K562 (cell line): ENCODE measurements at regions not wholly inside any gene's neighbourhood (a gene's known extent, or its start where the extent isn't known, plus 50 kb on each side); places are given as distances from the start of the nearest gene placed in this dataset.

ENCODE experiments used
- HCFC1 ChIP-seq: IDR thresholded peaks from 2 replicates; pipeline ENCODE4 v1.6.1; 2012; ENCODE audit warnings: low read depth, low read length, improper control_type of control experiment
- POLR2AphosphoS2 ChIP-seq: IDR thresholded peaks from 2 replicates; pipeline ENCODE4 v1.6.1; 2012; ENCODE audit warnings: low read length, improper control_type of control experiment
- RBFOX2 ChIP-seq: fragments of 200-400 bp; formaldehyde crosslinking; IDR thresholded peaks from 2 replicates; pipeline ENCODE4 v1.6.1; 2017; ENCODE audit warnings: low read depth, mild to moderate bottlenecking, low read length, moderate library complexity
- RREB1 ChIP-seq: fragments of 250-450 bp; sonication (Bioruptor Pico); IDR thresholded peaks from 2 replicates; pipeline ENCODE4 v1.4.0; 2020
- SPI1 ChIP-seq: IDR thresholded peaks from 2 replicates; pipeline ENCODE4 v1.6.1; 2011; ENCODE audit warnings: low read depth, low read length, control low read depth, borderline replicate concordance
- TF ChIP-seq, protein P1 (sequence below), 2 experiments: fragments of 450-650 bp in 1 of 2; sonication (generic) in 1 of 2; formaldehyde crosslinking in 1 of 2; IDR thresholded peaks; 2 replicates each; pipeline versions ENCODE4 v1.7.1 to v1.9.0; 2016 to 2022; ENCODE audit warnings: inconsistent platforms in 1 of 2, mild to moderate bottlenecking in 1 of 2, missing genetic modification reagents in 1 of 2
- TF ChIP-seq, protein P2 (sequence below): fragments of 450-650 bp; formaldehyde crosslinking; IDR thresholded peaks from 2 replicates; pipeline ENCODE4 v1.4.0; 2020; ENCODE audit warnings: mild to moderate bottlenecking, moderate library complexity
- TF ChIP-seq, protein P3 (sequence below): fragments of 450-650 bp; IDR thresholded peaks from 2 replicates; pipeline ENCODE4 v1.6.1; 2016; ENCODE audit warnings: antibody characterized with exemption

DNA sequence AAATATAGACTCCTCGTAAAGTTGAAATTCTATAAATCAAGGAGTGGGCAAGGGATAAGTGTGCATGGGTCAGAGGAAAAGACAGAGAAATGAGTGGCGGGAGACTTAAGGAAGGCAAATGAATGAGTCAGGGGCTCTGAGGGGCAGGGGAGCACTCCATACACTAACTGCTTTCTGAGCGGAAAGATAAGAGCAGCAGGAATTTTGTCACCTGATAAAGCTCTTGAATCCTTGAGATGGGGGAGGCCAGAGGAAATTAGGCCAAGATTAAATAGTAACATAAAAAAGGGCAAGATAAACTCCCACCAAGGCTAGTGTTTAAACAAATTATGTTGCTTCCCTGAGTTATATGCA is 191.0 kb upstream of the S1PR3 start (continued):
- TF ChIP-seq, protein P1, sequence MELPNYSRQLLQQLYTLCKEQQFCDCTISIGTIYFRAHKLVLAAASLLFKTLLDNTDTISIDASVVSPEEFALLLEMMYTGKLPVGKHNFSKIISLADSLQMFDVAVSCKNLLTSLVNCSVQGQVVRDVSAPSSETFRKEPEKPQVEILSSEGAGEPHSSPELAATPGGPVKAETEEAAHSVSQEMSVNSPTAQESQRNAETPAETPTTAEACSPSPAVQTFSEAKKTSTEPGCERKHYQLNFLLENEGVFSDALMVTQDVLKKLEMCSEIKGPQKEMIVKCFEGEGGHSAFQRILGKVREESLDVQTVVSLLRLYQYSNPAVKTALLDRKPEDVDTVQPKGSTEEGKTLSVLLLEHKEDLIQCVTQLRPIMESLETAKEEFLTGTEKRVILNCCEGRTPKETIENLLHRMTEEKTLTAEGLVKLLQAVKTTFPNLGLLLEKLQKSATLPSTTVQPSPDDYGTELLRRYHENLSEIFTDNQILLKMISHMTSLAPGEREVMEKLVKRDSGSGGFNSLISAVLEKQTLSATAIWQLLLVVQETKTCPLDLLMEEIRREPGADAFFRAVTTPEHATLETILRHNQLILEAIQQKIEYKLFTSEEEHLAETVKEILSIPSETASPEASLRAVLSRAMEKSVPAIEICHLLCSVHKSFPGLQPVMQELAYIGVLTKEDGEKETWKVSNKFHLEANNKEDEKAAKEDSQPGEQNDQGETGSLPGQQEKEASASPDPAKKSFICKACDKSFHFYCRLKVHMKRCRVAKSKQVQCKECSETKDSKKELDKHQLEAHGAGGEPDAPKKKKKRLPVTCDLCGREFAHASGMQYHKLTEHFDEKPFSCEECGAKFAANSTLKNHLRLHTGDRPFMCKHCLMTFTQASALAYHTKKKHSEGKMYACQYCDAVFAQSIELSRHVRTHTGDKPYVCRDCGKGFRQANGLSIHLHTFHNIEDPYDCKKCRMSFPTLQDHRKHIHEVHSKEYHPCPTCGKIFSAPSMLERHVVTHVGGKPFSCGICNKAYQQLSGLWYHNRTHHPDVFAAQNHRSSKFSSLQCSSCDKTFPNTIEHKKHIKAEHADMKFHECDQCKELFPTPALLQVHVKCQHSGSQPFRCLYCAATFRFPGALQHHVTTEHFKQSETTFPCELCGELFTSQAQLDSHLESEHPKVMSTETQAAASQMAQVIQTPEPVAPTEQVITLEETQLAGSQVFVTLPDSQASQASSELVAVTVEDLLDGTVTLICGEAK (IDR thresholded peaks at IDR 0.05) = no peak
- TF ChIP-seq, protein P1 (CRISPR knock-in tag; IDR thresholded peaks at IDR 0.05) = no peak
- TF ChIP-seq, protein P2, sequence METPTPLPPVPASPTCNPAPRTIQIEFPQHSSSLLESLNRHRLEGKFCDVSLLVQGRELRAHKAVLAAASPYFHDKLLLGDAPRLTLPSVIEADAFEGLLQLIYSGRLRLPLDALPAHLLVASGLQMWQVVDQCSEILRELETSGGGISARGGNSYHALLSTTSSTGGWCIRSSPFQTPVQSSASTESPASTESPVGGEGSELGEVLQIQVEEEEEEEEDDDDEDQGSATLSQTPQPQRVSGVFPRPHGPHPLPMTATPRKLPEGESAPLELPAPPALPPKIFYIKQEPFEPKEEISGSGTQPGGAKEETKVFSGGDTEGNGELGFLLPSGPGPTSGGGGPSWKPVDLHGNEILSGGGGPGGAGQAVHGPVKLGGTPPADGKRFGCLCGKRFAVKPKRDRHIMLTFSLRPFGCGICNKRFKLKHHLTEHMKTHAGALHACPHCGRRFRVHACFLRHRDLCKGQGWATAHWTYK (CRISPR knock-in tag) = no peak
- TF ChIP-seq RBFOX2 (no peak), SPI1 (no peak), POLR2AphosphoS2 (no peak), HCFC1 (no peak), RREB1 (no peak)
- TF ChIP-seq, protein P3, sequence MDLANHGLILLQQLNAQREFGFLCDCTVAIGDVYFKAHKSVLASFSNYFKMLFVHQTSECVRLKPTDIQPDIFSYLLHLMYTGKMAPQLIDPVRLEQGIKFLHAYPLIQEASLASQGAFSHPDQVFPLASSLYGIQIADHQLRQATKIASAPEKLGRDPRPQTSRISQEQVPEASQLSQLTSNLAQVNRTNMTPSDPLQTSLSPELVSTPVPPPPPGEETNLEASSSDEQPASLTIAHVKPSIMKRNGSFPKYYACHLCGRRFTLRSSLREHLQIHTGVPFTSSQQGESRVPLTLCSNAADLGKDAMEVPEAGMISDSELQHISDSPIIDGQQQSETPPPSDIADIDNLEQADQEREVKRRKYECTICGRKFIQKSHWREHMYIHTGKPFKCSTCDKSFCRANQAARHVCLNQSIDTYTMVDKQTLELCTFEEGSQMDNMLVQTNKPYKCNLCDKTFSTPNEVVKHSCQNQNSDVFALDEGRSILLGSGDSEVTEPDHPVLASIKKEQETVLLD = no peak
